ENCODE measurements at regions not wholly inside any gene's neighbourhood (a gene's known extent, or its start where the extent isn't known, plus 50 kb on each side); places are given as distances from the start of the nearest gene placed in this dataset.

- Histone ChIP-seq H3K4me1 (ENCODE audit: control insufficient read depth, low read length) (peaks cover 38% of the 10 kb centered on the region), H3K27me3 (ENCODE audit: control insufficient read depth, low read length) (no peaks in the 10 kb centered on the region), H3K79me2 (ENCODE audit: control insufficient read depth, low read length) (peaks cover 94% of the 10 kb centered on the region), H3K4me2 (ENCODE audit: low read length) (no peak overlapping the region), H3K9me2 (replicated peaks; ENCODE audit: control insufficient read depth, low read length) (no peaks in the 10 kb centered on the region), H3K27ac (ENCODE audit: low read depth, low read length) (no peak overlapping the region), H4K20me1 (ENCODE audit: control insufficient read depth, insufficient read depth, low read depth, low read length) (peaks cover 7% of the 10 kb centered on the region; the same call in 1 of the 2 replicates), H3F3A (ENCODE audit: control insufficient read depth, insufficient read depth) (no peaks in the 10 kb centered on the region), H3K4me3 (ENCODE audit: low read length) (no peak overlapping the region), H3K36me3 (ENCODE audit: control insufficient read depth, low read length) (no peaks in the 10 kb centered on the region; the same call in 1 of the 2 replicates), H3K9me3 (ENCODE audit: control insufficient read depth, insufficient read depth, low read length) (no peaks in the 10 kb centered on the region)
- no peak for TF ChIP-seq EZH2phosphoT487 (IDR thresholded peaks at IDR 0.05; ENCODE audit: borderline replicate concordance, low read length)
- TF ChIP-seq, protein P1, sequence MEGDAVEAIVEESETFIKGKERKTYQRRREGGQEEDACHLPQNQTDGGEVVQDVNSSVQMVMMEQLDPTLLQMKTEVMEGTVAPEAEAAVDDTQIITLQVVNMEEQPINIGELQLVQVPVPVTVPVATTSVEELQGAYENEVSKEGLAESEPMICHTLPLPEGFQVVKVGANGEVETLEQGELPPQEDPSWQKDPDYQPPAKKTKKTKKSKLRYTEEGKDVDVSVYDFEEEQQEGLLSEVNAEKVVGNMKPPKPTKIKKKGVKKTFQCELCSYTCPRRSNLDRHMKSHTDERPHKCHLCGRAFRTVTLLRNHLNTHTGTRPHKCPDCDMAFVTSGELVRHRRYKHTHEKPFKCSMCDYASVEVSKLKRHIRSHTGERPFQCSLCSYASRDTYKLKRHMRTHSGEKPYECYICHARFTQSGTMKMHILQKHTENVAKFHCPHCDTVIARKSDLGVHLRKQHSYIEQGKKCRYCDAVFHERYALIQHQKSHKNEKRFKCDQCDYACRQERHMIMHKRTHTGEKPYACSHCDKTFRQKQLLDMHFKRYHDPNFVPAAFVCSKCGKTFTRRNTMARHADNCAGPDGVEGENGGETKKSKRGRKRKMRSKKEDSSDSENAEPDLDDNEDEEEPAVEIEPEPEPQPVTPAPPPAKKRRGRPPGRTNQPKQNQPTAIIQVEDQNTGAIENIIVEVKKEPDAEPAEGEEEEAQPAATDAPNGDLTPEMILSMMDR (IDR thresholded peaks at IDR 0.05; ENCODE audit: low read depth, low read length, poor library complexity, severe bottlenecking), result no peak
These were observed 95.6 kb upstream of the MGAT5 start for GRCh38 chr2:134158295-134158694.

DNA sequence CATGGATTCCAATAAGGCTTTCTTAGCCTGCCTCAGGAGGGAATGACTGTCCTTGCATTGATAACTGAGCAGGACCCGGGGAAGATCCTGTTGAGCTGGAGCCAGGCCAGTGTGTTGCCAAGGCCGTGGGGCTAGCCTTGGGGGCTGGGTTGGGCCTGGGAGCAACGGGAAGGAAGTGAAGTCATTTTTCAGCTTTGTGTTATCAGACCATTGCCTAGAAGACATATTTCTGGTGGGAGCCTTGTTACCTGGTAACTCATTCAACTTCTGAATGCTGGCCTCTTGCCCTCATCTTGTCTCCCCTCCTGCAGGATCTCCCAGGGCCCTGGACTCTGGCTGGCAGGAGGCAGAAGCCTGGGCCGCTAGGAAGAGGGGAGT lies 92.7 kb upstream of the MGAT5 start:
- Histone ChIP-seq H3K27me3 (ENCODE audit: control insufficient read depth, low read length) (no peaks in the 10 kb centered on the region), H3K27ac (ENCODE audit: low read depth, low read length) (no peak overlapping the region), H3K79me2 (ENCODE audit: control insufficient read depth, low read length) (peaks cover 93% of the 10 kb centered on the region), H3K36me3 (ENCODE audit: control insufficient read depth, low read length) (no peaks in the 10 kb centered on the region; the same call in 1 of the 2 replicates), H3K9me2 (replicated peaks; ENCODE audit: control insufficient read depth, low read length) (no peaks in the 10 kb centered on the region), H3K9me3 (ENCODE audit: control insufficient read depth, insufficient read depth, low read length) (no peaks in the 10 kb centered on the region), H3K4me1 (ENCODE audit: control insufficient read depth, low read length) (peaks cover 10% of the 10 kb centered on the region), H3K4me3 (ENCODE audit: low read length) (no peak overlapping the region), H3K4me2 (ENCODE audit: low read length) (no peak overlapping the region), H4K20me1 (ENCODE audit: control insufficient read depth, insufficient read depth, low read depth, low read length) (no peaks in the 10 kb centered on the region; the same call in 1 of the 2 replicates), H3F3A (ENCODE audit: control insufficient read depth, insufficient read depth) (no peaks in the 10 kb centered on the region)
- TF ChIP-seq, protein P1 (IDR thresholded peaks at IDR 0.05; ENCODE audit: low read depth, low read length, poor library complexity, severe bottlenecking), result no peak
- no peak for TF ChIP-seq EZH2phosphoT487 (IDR thresholded peaks at IDR 0.05; ENCODE audit: borderline replicate concordance, low read length)

DNA sequence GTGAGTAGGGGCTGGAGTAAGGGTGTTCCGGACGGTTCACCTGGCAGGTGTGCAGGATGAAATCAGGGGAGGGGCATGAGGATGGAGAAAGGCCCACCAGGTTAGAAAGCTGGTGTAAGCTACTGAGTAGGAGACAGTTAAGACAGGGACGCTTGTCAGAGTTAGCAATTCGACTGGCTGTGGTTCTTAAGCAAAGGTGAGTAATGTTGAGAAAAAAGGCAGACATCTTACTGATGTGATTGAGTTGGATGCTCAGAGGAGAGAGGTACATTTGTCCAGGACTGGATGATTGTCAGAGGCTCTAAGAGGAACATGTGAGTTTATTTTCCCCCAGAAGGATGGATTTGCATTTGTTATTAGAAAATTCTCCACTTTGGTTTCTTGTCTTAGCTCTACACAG lies 90.5 kb upstream of the MGAT5 start:
- H4K20me1 ChIP-seq (ENCODE audit: control insufficient read depth, insufficient read depth, low read depth, low read length), result no peaks in the 10 kb centered on the region; the same call in 1 of the 2 replicates
- H3K4me3 ChIP-seq (ENCODE audit: low read length), result no peak overlapping the region
- H3K27me3 ChIP-seq (ENCODE audit: control insufficient read depth, low read length), result no peaks in the 10 kb centered on the region
- peaks cover 95% of the 10 kb centered on the region for H3K79me2 ChIP-seq (ENCODE audit: control insufficient read depth, low read length)
- no peak overlapping the region for H3K4me2 ChIP-seq (ENCODE audit: low read length)
- peaks cover 10% of the 10 kb centered on the region for H3K4me1 ChIP-seq (ENCODE audit: control insufficient read depth, low read length)
- TF ChIP-seq, protein P1 (IDR thresholded peaks at IDR 0.05; ENCODE audit: low read depth, low read length, poor library complexity, severe bottlenecking), result no peak
- no peak for TF ChIP-seq EZH2phosphoT487 (IDR thresholded peaks at IDR 0.05; ENCODE audit: borderline replicate concordance, low read length)
- no peaks in the 10 kb centered on the region for H3K9me3 ChIP-seq (ENCODE audit: control insufficient read depth, insufficient read depth, low read length)
- no peaks in the 10 kb centered on the region for H3K9me2 ChIP-seq (replicated peaks; ENCODE audit: control insufficient read depth, low read length)
- no peak overlapping the region for H3K27ac ChIP-seq (ENCODE audit: low read depth, low read length)
- H3F3A ChIP-seq (ENCODE audit: control insufficient read depth, insufficient read depth), result no peaks in the 10 kb centered on the region
- H3K36me3 ChIP-seq (ENCODE audit: control insufficient read depth, low read length), result no peaks in the 10 kb centered on the region

Measured in DOHH2 (cell line).